Mammary epithelial cell (primary cell): ENCODE measurements at regions not wholly inside any gene's neighbourhood (a gene's known extent, or its start where the extent isn't known, plus 50 kb on each side); places are given as distances from the start of the nearest gene placed in this dataset.

Experiments used
- CTCF ChIP-seq, 2 donors: IDR thresholded peaks in 1 of 2; conservative IDR thresholded peaks in 1 of 2; 2 replicates each; pipeline ENCODE4 v1.5.1; 2011 to 2012; ENCODE audit warnings: inconsistent platforms in 2 of 2, low read length in 2 of 2, mild to moderate bottlenecking in 2 of 2, control low read depth in 1 of 2, low read depth in 1 of 2; ENCODE audit not compliant: insufficient read depth in 1 of 2; ENCODE audit errors: extremely low read depth in 1 of 2
- EZH2 ChIP-seq: IDR thresholded peaks from 2 replicates; pipeline ENCODE4 v1.6.1; 2012; ENCODE audit warnings: low read length, inconsistent platforms, borderline replicate concordance

GRCh38 chr14:59013672-59014298, 174.7 kb upstream of the DAAM1 start:
- TF ChIP-seq CTCF (conservative IDR thresholded peaks at IDR 0.05 in 1 of 2, IDR thresholded peaks at IDR 0.05 in 1 of 2; ENCODE audit: extremely low read depth in 1 of 2, insufficient read depth in 1 of 2, low read depth in 1 of 2, low read length in 2 of 2) (no peak), EZH2 (no peak)
